HAP-1 (cell line): ENCODE measurements at regions not wholly inside any gene's neighbourhood (a gene's known extent, or its start where the extent isn't known, plus 50 kb on each side); places are given as distances from the start of the nearest gene placed in this dataset.
"Not testable (repeated sequence)": the region's sequence is repeated elsewhere in the genome, so short reads cannot be mapped to it uniquely, and the experiment has no call there.

Experiments used
- DNase-seq, 2 experiments: peaks; one replicate each; pipeline ENCODE4 v3.0.0-alpha.2; 2016 to 2020; ENCODE audit warnings: low spot score in 2 of 2
- H3K27me3 ChIP-seq: fragments of 250-450 bp; sonication (Bioruptor Pico); 2 replicates; pipeline ENCODE4 v1.5.1; 2020; ENCODE audit warnings: low read depth, mild to moderate bottlenecking, moderate library complexity
- H3K36me3 ChIP-seq: fragments of 250-450 bp; sonication (Bioruptor Pico); replicated peaks from 2 replicates; pipeline ENCODE4 v1.5.1; 2020; ENCODE audit warnings: mild to moderate bottlenecking
- H3K4me1 ChIP-seq: fragments of 250-450 bp; sonication (Bioruptor Pico); 2 replicates; pipeline ENCODE4 v1.5.1; 2020; ENCODE audit warnings: mild to moderate bottlenecking
- H3K4me3 ChIP-seq: fragments of 250-450 bp; sonication (Bioruptor Pico); 2 replicates; pipeline ENCODE4 v1.5.1; 2020; ENCODE audit warnings: mild to moderate bottlenecking, moderate library complexity
- H3K9me3 ChIP-seq: fragments of 250-450 bp; sonication (Bioruptor Pico); 2 replicates; pipeline ENCODE4 v1.5.1; 2020; ENCODE audit warnings: mild to moderate bottlenecking, moderate library complexity
- in situ Hi-C: fragments of 300-500 bp; cut with MboI; formaldehyde crosslinking; loops from 3 replicates; pipeline ENCODE4 v1.14.3; 2020; ENCODE audit warnings: low sequenced_read_pairs, inconsistent platforms, mixed read lengths

DNA sequence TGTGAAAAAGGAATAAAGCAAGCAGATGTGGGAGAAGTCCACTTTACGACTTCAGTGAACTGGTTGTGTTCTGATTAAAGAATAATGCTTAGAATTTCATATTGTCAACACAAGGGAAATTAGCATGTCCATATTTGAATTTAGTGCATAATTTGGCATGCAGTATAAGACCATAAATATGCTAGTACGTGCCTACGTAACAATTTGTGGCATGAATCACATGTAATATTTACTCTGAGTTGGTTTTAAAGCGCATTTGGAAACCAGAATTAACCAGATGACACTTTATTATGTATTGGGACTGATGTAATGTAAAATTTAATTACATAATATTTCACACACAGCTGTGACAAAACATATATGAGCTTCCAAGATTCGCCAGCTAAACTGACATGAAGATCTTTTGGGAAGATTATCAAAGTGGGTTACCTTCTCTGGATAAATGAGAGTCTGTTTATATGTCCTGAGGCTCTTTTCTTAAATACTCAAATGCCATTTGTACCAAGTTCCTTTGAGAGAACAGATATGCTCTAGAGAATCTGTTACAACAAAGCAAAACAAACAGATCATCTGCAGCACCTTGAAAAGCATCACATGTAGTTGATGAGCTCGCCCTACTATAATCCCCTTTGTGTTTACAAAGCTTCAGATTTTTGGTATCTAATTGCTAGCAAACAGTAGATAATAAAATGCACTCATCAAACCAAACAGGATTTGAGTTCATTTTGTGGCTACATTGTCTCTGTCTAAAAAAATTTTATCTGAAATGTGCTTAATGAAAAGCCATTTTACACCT is 1468.6 kb downstream of the CDH11 start:
- Histone ChIP-seq H3K4me1 (no peaks in the 10 kb centered on the region), H3K4me3 (no peak overlapping the region), H3K27me3 (no peaks in the 10 kb centered on the region), H3K9me3 (no peaks in the 10 kb centered on the region), H3K36me3 (no peaks in the 10 kb centered on the region)
- DNase-seq: no peak
- in situ Hi-C loops: no loop called here

GRCh38 chr16:63652091-63652490 is 1469.8 kb downstream of the CDH11 start:
- H3K36me3 ChIP-seq: no peaks in the 10 kb centered on the region
- H3K9me3 ChIP-seq: no peaks in the 10 kb centered on the region
- no peak overlapping the region for H3K4me3 ChIP-seq
- in situ Hi-C loops: no loop called here
- H3K27me3 ChIP-seq: no peaks in the 10 kb centered on the region
- H3K4me1 ChIP-seq: no peaks in the 10 kb centered on the region
- DNase-seq: no peak

DNA sequence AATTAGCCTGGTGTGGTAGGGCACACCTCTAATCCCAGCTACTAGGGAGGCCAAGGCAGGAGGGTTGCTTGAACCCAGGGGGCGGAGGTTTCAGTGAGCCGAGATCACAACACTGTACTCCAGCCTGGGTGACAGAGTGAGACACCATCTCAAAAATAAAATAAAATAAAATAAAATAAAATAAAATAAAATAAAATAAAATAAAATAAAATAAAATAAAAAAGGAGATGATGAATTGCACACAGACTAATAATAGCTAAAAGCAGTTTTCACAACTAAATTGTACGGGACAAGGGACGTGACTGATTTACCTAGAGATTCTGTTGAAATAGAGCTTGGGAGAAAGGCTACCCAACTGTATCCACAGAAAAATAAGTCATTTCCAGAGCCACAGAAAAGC is 1471.3 kb downstream of the CDH11 start:
- in situ Hi-C loops: no loop called here
- Histone ChIP-seq H3K4me1 (no peaks in the 10 kb centered on the region), H3K4me3 (no peak overlapping the region), H3K27me3 (no peaks in the 10 kb centered on the region), H3K9me3 (no peaks in the 10 kb centered on the region), H3K36me3 (no peaks in the 10 kb centered on the region)
- no peak for DNase-seq

DNA sequence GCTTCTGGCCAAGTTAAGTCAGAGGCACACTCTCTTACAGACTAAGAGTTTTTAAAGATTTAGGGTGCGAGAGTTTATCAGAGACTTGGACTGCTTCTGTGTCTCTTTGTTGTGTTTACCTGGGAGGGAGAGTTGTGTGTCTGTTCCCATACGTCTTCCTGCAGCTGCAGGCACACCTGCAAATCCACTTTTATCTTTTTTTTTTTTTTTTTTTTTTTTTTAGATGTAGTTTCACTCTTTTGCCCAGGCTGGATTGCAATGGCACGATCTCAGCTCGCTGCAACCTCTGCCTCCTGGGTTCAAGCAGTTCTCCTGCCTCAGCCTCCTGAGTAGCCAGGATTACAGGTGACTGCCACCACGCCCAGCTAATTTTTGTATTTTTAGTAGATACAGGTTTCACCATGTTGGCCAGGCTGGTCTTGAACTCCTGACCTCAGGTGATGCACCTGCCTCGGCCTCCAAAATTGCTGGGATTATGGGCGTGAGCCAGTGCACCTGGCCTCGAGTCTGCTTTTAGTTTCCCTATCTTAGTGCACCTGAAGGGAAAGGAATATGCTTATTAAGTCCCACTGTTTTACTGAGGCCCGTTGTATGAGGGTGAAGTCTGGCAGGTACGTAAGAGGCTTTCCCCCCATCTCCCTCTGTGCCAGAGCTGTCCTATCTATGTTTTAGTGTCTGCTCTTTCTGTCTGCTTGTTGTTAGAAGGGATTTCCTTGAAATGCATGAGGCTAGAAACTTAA is 1488.0 kb downstream of the CDH11 start:
- H3K4me3 ChIP-seq, H3K4me1 ChIP-seq, DNase-seq, H3K36me3 ChIP-seq, in situ Hi-C loops, H3K9me3 ChIP-seq, H3K27me3 ChIP-seq: not testable (repeated sequence)

DNA sequence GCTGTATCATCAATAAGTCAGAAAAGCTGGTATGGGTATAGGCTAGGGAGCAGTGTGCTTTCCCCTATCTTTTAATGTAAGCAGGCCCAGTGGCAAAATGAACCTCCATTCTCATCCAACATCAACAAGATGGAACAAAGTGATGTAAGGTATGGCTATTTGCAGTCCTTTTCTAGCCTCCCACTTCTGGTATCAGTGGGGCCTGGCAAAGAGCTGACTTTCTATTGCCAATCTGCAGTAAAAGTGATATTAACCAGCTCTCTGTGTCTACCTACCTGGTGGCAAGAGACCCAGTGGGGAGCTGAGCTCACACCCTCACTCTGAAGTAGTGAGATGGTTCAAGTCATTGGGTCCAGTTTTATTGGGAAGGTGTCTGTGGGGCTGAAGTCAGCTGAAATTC is 1492.6 kb downstream of the CDH11 start:
- Histone ChIP-seq H3K4me1 (no peaks in the 10 kb centered on the region), H3K36me3 (no peaks in the 10 kb centered on the region), H3K4me3 (no peak overlapping the region), H3K9me3 (no peaks in the 10 kb centered on the region), H3K27me3 (no peaks in the 10 kb centered on the region)
- no peak for DNase-seq
- in situ Hi-C loops: no loop called here

GRCh38 chr16:63628812-63629211 is 1493.1 kb downstream of the CDH11 start:
- DNase-seq: no peak
- Histone ChIP-seq H3K9me3 (no peaks in the 10 kb centered on the region), H3K36me3 (no peaks in the 10 kb centered on the region), H3K4me3 (no peak overlapping the region), H3K4me1 (no peaks in the 10 kb centered on the region), H3K27me3 (no peaks in the 10 kb centered on the region)
- in situ Hi-C loops: no loop called here

DNA sequence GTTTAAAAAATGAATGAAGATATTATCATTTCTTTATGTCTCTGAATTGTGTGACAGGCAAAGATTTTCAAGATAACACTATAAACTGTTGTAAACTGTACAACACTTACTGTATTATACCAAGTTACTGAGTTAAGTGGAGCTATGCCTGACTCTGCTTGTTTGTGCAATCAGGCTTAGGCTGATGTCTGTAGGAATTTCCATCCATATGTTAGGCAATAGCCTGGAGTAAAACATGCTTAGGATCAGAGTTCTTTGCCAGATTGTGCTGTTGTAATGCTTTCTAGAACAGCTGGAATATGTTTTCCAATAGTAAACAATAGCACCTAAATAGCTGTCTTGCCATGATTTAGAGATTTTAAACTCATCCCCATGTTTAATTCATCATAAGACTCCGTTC is 1496.7 kb downstream of the CDH11 start:
- no peak for DNase-seq
- Histone ChIP-seq H3K4me1 (no peaks in the 10 kb centered on the region), H3K4me3 (no peak overlapping the region), H3K36me3 (no peaks in the 10 kb centered on the region), H3K27me3 (no peaks in the 10 kb centered on the region), H3K9me3 (no peaks in the 10 kb centered on the region)
- in situ Hi-C loops: no loop called here

GRCh38 chr16:63623551-63624039 is 1498.3 kb downstream of the CDH11 start:
- no peaks in the 10 kb centered on the region for H3K4me1 ChIP-seq
- no peaks in the 10 kb centered on the region for H3K9me3 ChIP-seq
- no peaks in the 10 kb centered on the region for H3K27me3 ChIP-seq
- in situ Hi-C loops: no loop called here
- DNase-seq: no peak
- no peaks in the 10 kb centered on the region for H3K36me3 ChIP-seq
- H3K4me3 ChIP-seq: no peak overlapping the region

DNA sequence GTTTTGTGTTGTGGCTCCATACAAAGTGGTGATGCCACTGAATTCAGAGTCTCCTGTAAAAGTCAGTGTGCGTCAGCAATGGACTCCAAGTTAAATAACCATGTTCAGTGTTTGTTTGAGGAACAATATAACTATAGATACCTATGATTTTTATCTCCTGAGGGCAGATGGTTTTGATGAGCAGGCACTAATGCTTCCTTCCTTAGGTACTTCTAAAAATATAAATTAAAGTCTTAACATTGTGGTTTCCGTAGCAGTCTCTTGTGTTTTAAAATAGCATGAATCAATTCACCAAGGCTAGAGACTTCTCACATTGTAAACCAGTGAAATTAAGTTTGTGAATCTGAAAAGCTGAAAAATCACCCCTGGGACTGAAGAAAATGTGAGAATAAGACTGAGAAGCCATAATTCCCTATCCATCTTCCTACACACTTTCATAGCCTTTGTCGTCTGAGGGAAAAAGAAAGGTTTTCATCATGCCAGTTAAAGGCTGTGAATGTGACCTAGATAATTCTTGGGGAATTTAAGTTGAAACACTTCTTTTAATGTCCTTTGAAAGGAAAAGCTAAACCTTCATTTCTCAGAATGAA is 1502.9 kb downstream of the CDH11 start:
- H3K4me3 ChIP-seq: no peak overlapping the region
- H3K27me3 ChIP-seq: no peaks in the 10 kb centered on the region
- no peaks in the 10 kb centered on the region for H3K36me3 ChIP-seq
- DNase-seq: no peak
- no peaks in the 10 kb centered on the region for H3K4me1 ChIP-seq
- no peaks in the 10 kb centered on the region for H3K9me3 ChIP-seq
- in situ Hi-C loops: no loop called here

- H3K4me3 ChIP-seq: no peak overlapping the region
- no peak for DNase-seq
Measured at GRCh38 chr16:63617990-63618763, 1503.7 kb downstream of the CDH11 start.

DNA sequence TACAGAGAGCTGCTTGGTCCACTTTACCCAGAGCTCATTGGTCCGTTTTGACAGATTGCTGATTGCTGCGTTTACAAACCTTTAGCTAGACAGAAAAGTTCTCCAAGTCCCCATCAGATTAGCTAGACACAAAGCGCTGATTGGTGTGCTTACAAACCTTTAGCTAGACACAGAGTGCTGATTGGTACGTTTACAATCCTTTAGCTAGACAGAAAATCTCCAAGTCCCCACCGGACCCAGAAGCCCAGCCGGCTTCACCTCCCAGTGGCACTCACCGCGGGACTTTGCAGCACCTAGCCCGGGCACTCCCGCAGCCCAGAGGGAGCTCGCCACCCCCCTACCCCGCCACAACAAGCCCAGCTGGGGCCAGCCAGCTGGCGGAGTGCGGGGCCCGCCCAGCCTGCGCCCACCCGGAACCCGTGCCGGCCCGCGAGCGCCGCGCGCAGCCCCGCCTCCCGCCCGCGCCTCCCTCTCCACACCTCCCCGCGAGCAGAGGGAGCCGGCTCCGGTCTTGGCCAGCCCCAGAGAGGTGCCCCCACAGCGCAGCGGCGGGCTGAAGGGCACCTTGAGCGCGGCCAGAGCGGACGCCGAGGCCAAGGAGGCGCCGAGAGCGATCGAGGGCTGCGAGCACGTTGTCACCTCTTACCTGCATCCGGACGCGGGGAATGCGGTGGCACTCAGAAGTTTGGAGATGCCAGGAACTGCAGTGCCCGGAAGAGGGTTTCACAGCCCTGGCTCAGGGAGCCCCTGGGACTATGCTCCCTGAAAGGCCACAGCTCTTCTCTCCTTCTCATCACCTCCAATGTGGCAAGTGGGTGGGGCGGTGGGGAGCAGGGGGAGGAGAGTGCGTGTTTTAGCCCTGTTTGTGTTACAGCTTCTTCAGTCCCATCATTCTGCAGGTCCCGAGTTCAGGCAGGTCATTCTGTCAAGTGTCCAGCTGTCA is 1504.5 kb downstream of the CDH11 start:
- in situ Hi-C loops: no loop called here
- H3K4me3 ChIP-seq: no peak overlapping the region
- no peaks in the 10 kb centered on the region for H3K9me3 ChIP-seq
- no peak for DNase-seq
- H3K36me3 ChIP-seq: no peaks in the 10 kb centered on the region
- H3K27me3 ChIP-seq: no peaks in the 10 kb centered on the region
- no peaks in the 10 kb centered on the region for H3K4me1 ChIP-seq

More at GRCh38 chr16:63617990-63618763, 1503.7 kb downstream of the CDH11 start:
- no peaks in the 10 kb centered on the region for H3K9me3 ChIP-seq
- H3K36me3 ChIP-seq: no peaks in the 10 kb centered on the region
- in situ Hi-C loops: no loop called here
- H3K27me3 ChIP-seq: no peaks in the 10 kb centered on the region
- H3K4me1 ChIP-seq: no peaks in the 10 kb centered on the region

DNA sequence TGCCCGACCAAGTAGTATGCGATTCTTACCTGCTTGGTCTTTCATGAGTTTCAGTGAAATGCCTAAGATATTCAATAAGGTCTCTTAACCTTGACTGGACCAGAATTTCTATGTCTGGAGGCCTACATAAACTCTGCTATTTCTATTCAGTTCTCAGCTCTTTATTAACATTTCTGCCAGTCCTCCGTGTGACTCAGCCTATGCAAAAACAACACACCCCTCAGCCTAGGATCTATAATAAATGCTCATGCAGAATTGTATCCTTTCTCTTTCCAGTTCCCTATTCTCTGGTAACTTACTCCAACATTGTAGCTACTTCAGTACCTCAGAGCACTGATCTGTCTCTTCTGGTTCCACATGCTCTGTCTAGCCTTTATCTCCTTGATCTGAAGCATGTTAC is 1507.4 kb downstream of the CDH11 start:
- no peak for DNase-seq
- no peaks in the 10 kb centered on the region for H3K4me1 ChIP-seq
- no peaks in the 10 kb centered on the region for H3K27me3 ChIP-seq
- in situ Hi-C loops: no loop called here
- no peaks in the 10 kb centered on the region; the same call in 1 of the 2 replicates for H3K9me3 ChIP-seq
- H3K4me3 ChIP-seq: no peak overlapping the region
- no peaks in the 10 kb centered on the region for H3K36me3 ChIP-seq

GRCh38 chr16:63613701-63614100 is 1508.2 kb downstream of the CDH11 start:
- H3K36me3 ChIP-seq: no peaks in the 10 kb centered on the region
- no peaks in the 10 kb centered on the region for H3K27me3 ChIP-seq
- DNase-seq: no peak
- H3K4me1 ChIP-seq: no peaks in the 10 kb centered on the region
- in situ Hi-C loops: no loop called here
- no peak overlapping the region for H3K4me3 ChIP-seq
- H3K9me3 ChIP-seq: no peaks in the 10 kb centered on the region; the same call in 1 of the 2 replicates
